ENCODE measurements at regions not wholly inside any gene's neighbourhood (a gene's known extent, or its start where the extent isn't known, plus 50 kb on each side); places are given as distances from the start of the nearest gene placed in this dataset.

DNA sequence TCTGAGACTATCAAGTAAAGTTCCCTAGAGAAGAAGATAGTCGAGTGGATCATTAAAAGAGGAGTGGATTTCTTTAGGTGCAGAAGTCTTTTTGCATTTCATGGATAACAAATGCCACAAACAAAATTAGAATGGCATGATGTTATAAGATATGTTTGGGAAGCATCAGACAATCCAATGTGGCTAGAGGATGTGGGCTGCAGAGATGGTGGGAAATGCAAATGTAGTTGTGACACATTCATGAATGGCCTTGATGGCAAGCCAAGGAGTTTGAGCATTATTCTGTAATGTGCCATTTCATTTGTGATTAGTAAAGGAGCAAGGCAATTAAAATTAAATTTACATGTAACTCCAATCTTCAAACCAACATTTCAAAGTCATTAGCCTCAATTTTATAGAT, 211.9 kb downstream of the CENPW start:
- no peak for TF ChIP-seq FOS (IDR thresholded peaks at IDR 0.05; ENCODE audit: low read depth, low read length)
- no peak for TF ChIP-seq CHD1 (IDR thresholded peaks at IDR 0.05; ENCODE audit: low read depth, low read length)
- TF ChIP-seq NFE2L2 (IDR thresholded peaks at IDR 0.05; ENCODE audit: low read depth, low read length): no peak
- no peak for TF ChIP-seq POLR2A (IDR thresholded peaks at IDR 0.05; ENCODE audit: low read depth, low read length)
- no peak for TF ChIP-seq SMC3 (IDR thresholded peaks at IDR 0.05; ENCODE audit: low read depth, low read length)
- no peak for TF ChIP-seq MXI1 (IDR thresholded peaks at IDR 0.05; ENCODE audit: borderline replicate concordance, low read depth, low read length)
- no peak for TF ChIP-seq MAFK (IDR thresholded peaks at IDR 0.05; ENCODE audit: low read depth, low read length)
- TF ChIP-seq MAZ (IDR thresholded peaks at IDR 0.05; ENCODE audit: borderline replicate concordance, low read depth, low read length): no peak
- TF ChIP-seq, protein P1, sequence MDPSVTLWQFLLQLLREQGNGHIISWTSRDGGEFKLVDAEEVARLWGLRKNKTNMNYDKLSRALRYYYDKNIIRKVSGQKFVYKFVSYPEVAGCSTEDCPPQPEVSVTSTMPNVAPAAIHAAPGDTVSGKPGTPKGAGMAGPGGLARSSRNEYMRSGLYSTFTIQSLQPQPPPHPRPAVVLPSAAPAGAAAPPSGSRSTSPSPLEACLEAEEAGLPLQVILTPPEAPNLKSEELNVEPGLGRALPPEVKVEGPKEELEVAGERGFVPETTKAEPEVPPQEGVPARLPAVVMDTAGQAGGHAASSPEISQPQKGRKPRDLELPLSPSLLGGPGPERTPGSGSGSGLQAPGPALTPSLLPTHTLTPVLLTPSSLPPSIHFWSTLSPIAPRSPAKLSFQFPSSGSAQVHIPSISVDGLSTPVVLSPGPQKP (IDR thresholded peaks at IDR 0.05; ENCODE audit: borderline replicate concordance, low read depth, low read length): no peak
- TF ChIP-seq RAD21 (IDR thresholded peaks at IDR 0.05; ENCODE audit: low read length): no peak
- TF ChIP-seq CTCF (conservative IDR thresholded peaks at IDR 0.05; ENCODE audit: low read depth, low read length): no peak
- TF ChIP-seq RFX5 (IDR thresholded peaks at IDR 0.05; ENCODE audit: low read depth, low read length): no peak
- TF ChIP-seq RCOR1 (IDR thresholded peaks at IDR 0.05; ENCODE audit: insufficient replicate concordance, low read length): no peak
- no peak for TF ChIP-seq CEBPB (IDR thresholded peaks at IDR 0.05; ENCODE audit: low read depth, low read length)
- TF ChIP-seq USF2 (IDR thresholded peaks at IDR 0.05; ENCODE audit: low read depth, low read length): no peak
- no peak for TF ChIP-seq BHLHE40 (IDR thresholded peaks at IDR 0.05; ENCODE audit: low read depth, low read length)
- BruUV-seq (replicated peaks): no TSS peak
- CTCF ChIA-PET: no interaction called here

More for the DNA sequence above, 211.9 kb downstream of the CENPW start:
- Histone ChIP-seq H2AFZ (replicated peaks; ENCODE audit: low read length, poor library complexity) (no peak overlapping the region), H4K20me1 (ENCODE audit: insufficient read depth, low read length) (no peaks in the 10 kb centered on the region), H2BK15ac (ENCODE audit: low read depth, low read length) (no peak overlapping the region), H3K23ac (ENCODE audit: low read depth, low read length) (no peak overlapping the region), H3K4me3 (ENCODE audit: insufficient read depth, low read depth, low read length) (no peak overlapping the region), H3K27me3 (ENCODE audit: control insufficient read depth, insufficient read depth, low read length) (no peaks in the 10 kb centered on the region), H3K4me2 (ENCODE audit: low read depth, low read length) (no peak overlapping the region), H3K27ac (ENCODE audit: insufficient read depth, low read length) (no peak overlapping the region), H3K56ac (ENCODE audit: extremely low read depth, insufficient read depth, low read length) (no peak overlapping the region), H4K91ac (ENCODE audit: insufficient read depth, low read depth, low read length) (no peak overlapping the region), H2BK20ac (ENCODE audit: low read depth, low read length) (no peak overlapping the region), H3K9me3 (ENCODE audit: control insufficient read depth, insufficient read depth, low read length) (no peaks in the 10 kb centered on the region), H3K9ac (ENCODE audit: low read depth, low read length) (no peak overlapping the region), H3K4me1 (ENCODE audit: control insufficient read depth, insufficient read depth, low read length) (no peaks in the 10 kb centered on the region), H3K14ac (replicated peaks; ENCODE audit: low read depth, low read length) (no peak overlapping the region), H4K5ac (ENCODE audit: low read depth, low read length) (no peak overlapping the region), H3K79me1 (ENCODE audit: low read depth in 1 of 2, low read length in 2 of 2) (no peaks in the 10 kb centered on the region), H2AK5ac (ENCODE audit: low read depth, low read length) (no peak overlapping the region), H3K9me1 (ENCODE audit: insufficient read depth, low read length) (no peaks in the 10 kb centered on the region), H2AK9ac (replicated peaks; ENCODE audit: low read depth, low read length, poor library complexity) (no peak overlapping the region), H3K4ac (ENCODE audit: low read depth, low read length) (no peak overlapping the region), H3K36me3 (ENCODE audit: control insufficient read depth, insufficient read depth, low read length) (no peaks in the 10 kb centered on the region), H2BK120ac (ENCODE audit: low read depth, low read length) (no peak overlapping the region), H3K18ac (ENCODE audit: low read depth, low read length) (no peak overlapping the region), H4K8ac (ENCODE audit: low read depth in 2 of 2, low read length in 2 of 2) (no peak overlapping the region), H2BK5ac (ENCODE audit: low read depth, low read length, poor library complexity, severe bottlenecking) (no peak overlapping the region)
- ATAC-seq (ENCODE audit: low read depth): no peak
- POLR2A ChIA-PET (ENCODE audit: unreplicated experiment): no interaction called here
- dilution Hi-C loops (cut with HindIII; ENCODE audit: low sequenced_read_pairs, unreplicated experiment) (no loop called here), in situ Hi-C loops (cut with MboI; ENCODE audit: low sequenced_read_pairs) (no loop called here), intact Hi-C loops (cut with micrococcal nuclease) (no loop called here)
- WGBS, 2 experiments (ENCODE audit: extremely low coverage in 2 of 2, insufficient read length in 1 of 2): no CpG with 5 or more reads among the region's 1 CpG
- no peak for DNase-seq
